Ovary (tissue), 3 donors: ENCODE measurements at regions not wholly inside any gene's neighbourhood (a gene's known extent, or its start where the extent isn't known, plus 50 kb on each side); places are given as distances from the start of the nearest gene placed in this dataset.

Source experiments
- EP300 ChIP-seq: sonication (generic); formaldehyde crosslinking; IDR thresholded peaks from one replicate; pipeline ENCODE4 v1.6.1; 2017; ENCODE audit warnings: antibody characterized with exemption
- TF ChIP-seq, protein P1 (sequence below), 3 donors: fragments of 450-650 bp in 2 of 3; fragments of 200-600 bp in 1 of 3; IDR thresholded peaks; one replicate each; pipeline versions ENCODE4 v1.5.1 to v1.8.0; 2016 to 2022; ENCODE audit warnings: antibody characterized with exemption in 3 of 3, mild to moderate bottlenecking in 1 of 3
- donor health status: DM: no; HTN: no; CAD: no.

GRCh38 chr9:38233343-38233742, 159.2 kb upstream of the ALDH1B1 start:
- TF ChIP-seq, protein P1, sequence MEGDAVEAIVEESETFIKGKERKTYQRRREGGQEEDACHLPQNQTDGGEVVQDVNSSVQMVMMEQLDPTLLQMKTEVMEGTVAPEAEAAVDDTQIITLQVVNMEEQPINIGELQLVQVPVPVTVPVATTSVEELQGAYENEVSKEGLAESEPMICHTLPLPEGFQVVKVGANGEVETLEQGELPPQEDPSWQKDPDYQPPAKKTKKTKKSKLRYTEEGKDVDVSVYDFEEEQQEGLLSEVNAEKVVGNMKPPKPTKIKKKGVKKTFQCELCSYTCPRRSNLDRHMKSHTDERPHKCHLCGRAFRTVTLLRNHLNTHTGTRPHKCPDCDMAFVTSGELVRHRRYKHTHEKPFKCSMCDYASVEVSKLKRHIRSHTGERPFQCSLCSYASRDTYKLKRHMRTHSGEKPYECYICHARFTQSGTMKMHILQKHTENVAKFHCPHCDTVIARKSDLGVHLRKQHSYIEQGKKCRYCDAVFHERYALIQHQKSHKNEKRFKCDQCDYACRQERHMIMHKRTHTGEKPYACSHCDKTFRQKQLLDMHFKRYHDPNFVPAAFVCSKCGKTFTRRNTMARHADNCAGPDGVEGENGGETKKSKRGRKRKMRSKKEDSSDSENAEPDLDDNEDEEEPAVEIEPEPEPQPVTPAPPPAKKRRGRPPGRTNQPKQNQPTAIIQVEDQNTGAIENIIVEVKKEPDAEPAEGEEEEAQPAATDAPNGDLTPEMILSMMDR (IDR thresholded peaks at IDR 0.05) = no peak
- no peak for TF ChIP-seq EP300
